Lung (tissue), 11 donors: ENCODE measurements at regions not wholly inside any gene's neighbourhood (a gene's known extent, or its start where the extent isn't known, plus 50 kb on each side); places are given as distances from the start of the nearest gene placed in this dataset.

ENCODE experiments used
- ATAC-seq: fragments of 200-7000 bp; cut with Tn5 transposase; one replicate; pipeline ENCODE4 v1.9.1; 2020; ENCODE audit warnings: moderate number of reproducible peaks; ENCODE audit not compliant: insufficient read depth, low FRiP score
- DNase-seq, 3 donors: peaks; one replicate each; pipeline ENCODE4 v3.0.0-alpha.2; 2013 to 2017
- H3K27ac ChIP-seq, 2 donors: one replicate each; pipeline ENCODE4 v1.5.1; 2013; ENCODE audit warnings: mild to moderate bottlenecking in 2 of 2, moderate library complexity in 2 of 2, control low read depth in 1 of 2, inconsistent platforms in 1 of 2, low read depth in 1 of 2, low read length in 1 of 2
- H3K27me3 ChIP-seq, 3 donors: one replicate each; pipeline ENCODE4 v1.5.1; 2013; ENCODE audit warnings: low read length in 2 of 3; ENCODE audit not compliant: control insufficient read depth in 3 of 3, insufficient read depth in 3 of 3
- H3K36me3 ChIP-seq, 4 donors: one replicate each; pipeline ENCODE4 v1.5.1; 2013; ENCODE audit warnings: low read length in 4 of 4, mild to moderate bottlenecking in 1 of 4, moderate library complexity in 1 of 4; ENCODE audit not compliant: control insufficient read depth in 4 of 4, insufficient read depth in 4 of 4
- H3K4me1 ChIP-seq, 5 donors: one replicate each; pipeline ENCODE4 v1.5.1; 2013; ENCODE audit warnings: low read length in 5 of 5, mild to moderate bottlenecking in 2 of 5, moderate library complexity in 1 of 5; ENCODE audit not compliant: control insufficient read depth in 5 of 5, insufficient read depth in 5 of 5
- H3K4me3 ChIP-seq: one replicate; pipeline ENCODE4 v1.5.1; 2013; ENCODE audit warnings: mild to moderate bottlenecking, control low read depth, moderate library complexity
- H3K9ac ChIP-seq, 2 donors: one replicate each; pipeline ENCODE4 v1.5.1; 2013; ENCODE audit warnings: low read length in 2 of 2, control low read depth in 1 of 2; ENCODE audit not compliant: insufficient read depth in 1 of 2
- H3K9me3 ChIP-seq, 4 donors: one replicate each; pipeline ENCODE4 v1.5.1; 2013; ENCODE audit warnings: low read length in 3 of 4, mild to moderate bottlenecking in 1 of 4, moderate library complexity in 1 of 4; ENCODE audit not compliant: control insufficient read depth in 4 of 4, insufficient read depth in 3 of 4
- CTCF ChIP-seq: IDR thresholded peaks from 2 replicates; pipeline ENCODE4 v1.5.1; 2012; ENCODE audit warnings: mild to moderate bottlenecking; ENCODE audit errors: control extremely low read depth, extremely low read depth
- WGBS, 2 donors: extraction: QIAGEN DNeasy Blood & Tissue Kit; methylation state at CpG; one replicate each; pipeline ENCODE4 v1.1.7; 2013; 5-methylcytosine and 5-hydroxymethylcytosine counted together
- donor health status: control.
- donor health status: control.
- donor health status: Bipolar disorder and iron deficiency.
- donor health status: healthy.
- donor health status: DM: yes; HTN: yes; CAD: no.

DNA sequence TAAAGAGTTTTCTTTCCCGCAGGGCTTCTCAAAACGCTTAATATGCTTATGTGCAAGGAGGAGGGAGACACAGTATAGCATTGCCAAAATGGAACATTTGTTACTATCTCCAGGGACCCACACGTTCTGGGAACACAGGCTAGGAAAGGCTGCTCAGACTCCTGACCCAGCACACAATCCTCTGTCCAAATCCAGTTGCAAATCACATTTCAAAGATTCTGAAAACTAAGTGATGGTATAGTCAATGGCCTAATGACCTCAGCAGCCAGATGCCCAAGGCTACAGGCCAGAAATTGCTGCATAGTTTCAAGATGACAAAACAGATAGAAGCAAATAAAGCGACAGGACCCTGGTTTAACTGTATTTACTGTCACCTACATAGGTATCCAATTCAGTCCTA lies 97.0 kb upstream of the GRIP1 start:
- Histone ChIP-seq H3K27ac (no peak overlapping the region), H3K9ac (no peak overlapping the region), H3K4me1 (no peaks in the 10 kb centered on the region), H3K27me3 (peaks cover 0 to 3% (median 0%) of the 10 kb centered on the region in 3 donors), H3K36me3 (no peaks in the 10 kb centered on the region), H3K4me3 (no peak overlapping the region), H3K9me3 (no peaks in the 10 kb centered on the region)
- TF ChIP-seq CTCF, result no peak
- DNase-seq (no peak), ATAC-seq (no peak)
- 74 to 89% methylated on average over 4 of the region's 4 CpGs for WGBS, 2 donors

- no peak overlapping the region for H3K9ac ChIP-seq
- no peak overlapping the region for H3K4me3 ChIP-seq
- H3K4me1 ChIP-seq, result no peaks in the 10 kb centered on the region
- H3K9me3 ChIP-seq, result no peaks in the 10 kb centered on the region
- H3K36me3 ChIP-seq, result no peaks in the 10 kb centered on the region
- DNase-seq (no peak), ATAC-seq (no peak)
- no peak overlapping the region for H3K27ac ChIP-seq
- peaks cover 0 to 3% (median 0%) of the 10 kb centered on the region in 3 donors for H3K27me3 ChIP-seq
- WGBS, 2 donors, result 30 to 56% methylated on average over 2 of the region's 2 CpGs
- no peak for TF ChIP-seq CTCF
Observed at GRCh38 chr12:66776974-66777373, 98.1 kb upstream of the GRIP1 start.

- H3K27ac ChIP-seq, result no peak overlapping the region
- TF ChIP-seq CTCF, result no peak
- no peak overlapping the region for H3K9ac ChIP-seq
- no peaks in the 10 kb centered on the region for H3K9me3 ChIP-seq
- DNase-seq, result no peak
- H3K4me1 ChIP-seq, result no peaks in the 10 kb centered on the region
- 88 to 92% methylated on average over 3 of the region's 3 CpGs for WGBS, 2 donors
- ATAC-seq, result no peak
- H3K27me3 ChIP-seq, result peaks cover 0 to 3% (median 0%) of the 10 kb centered on the region in 3 donors
- no peak overlapping the region for H3K4me3 ChIP-seq
- H3K36me3 ChIP-seq, result no peaks in the 10 kb centered on the region
Observed at GRCh38 chr12:66779466-66779865, 100.6 kb upstream of the GRIP1 start.

DNA sequence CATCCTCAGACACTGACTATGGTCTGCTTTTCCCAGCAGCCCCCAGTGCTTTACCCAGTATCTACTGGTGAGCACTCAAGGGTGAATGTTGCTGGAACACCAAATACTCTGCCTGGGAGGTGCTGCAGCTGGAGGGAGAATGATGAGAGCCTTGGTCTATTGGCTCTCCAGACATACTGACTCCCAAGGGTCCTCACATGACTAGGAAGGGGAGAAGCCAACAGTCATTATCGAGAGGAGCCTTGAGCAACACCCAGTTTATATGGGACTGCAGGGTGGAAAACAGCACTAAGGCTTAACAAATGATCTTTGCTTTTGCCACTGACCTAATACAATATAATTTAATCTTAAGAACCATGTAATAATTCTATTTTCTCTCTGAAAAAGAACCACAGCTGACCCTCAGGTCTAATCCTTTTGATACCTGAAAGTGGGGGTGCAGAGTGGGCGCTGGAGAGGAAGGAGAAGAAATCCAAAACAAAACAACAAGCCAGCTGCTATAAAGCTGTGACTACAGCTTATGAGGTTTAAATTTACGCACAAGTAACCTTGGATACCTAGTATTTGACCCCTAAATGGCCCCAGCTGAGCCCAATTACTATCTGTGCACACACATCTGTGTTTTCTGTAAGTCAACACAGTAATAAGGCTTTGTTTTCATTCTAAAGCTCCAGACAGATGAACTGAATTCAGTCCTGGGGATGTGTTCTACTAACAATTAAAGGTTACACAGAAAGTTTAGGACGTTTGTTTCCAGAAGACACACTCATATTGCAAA lies 107.8 kb upstream of the GRIP1 start:
- no peak overlapping the region for H3K27ac ChIP-seq
- H3K9me3 ChIP-seq, result peaks cover 0 to 2% (median 0%) of the 10 kb centered on the region in 4 donors
- ATAC-seq (no peak), DNase-seq (no peak)
- WGBS, 2 donors, result 74 to 83% methylated on average over 4 of the region's 4 CpGs
- H3K4me1 ChIP-seq, result no peaks in the 10 kb centered on the region
- H3K9ac ChIP-seq, result no peak overlapping the region
- H3K36me3 ChIP-seq, result no peaks in the 10 kb centered on the region
- no peak overlapping the region for H3K4me3 ChIP-seq
- no peak for TF ChIP-seq CTCF
- no peaks in the 10 kb centered on the region for H3K27me3 ChIP-seq
